DOHH2 (cell line): ENCODE measurements at regions not wholly inside any gene's neighbourhood (a gene's known extent, or its start where the extent isn't known, plus 50 kb on each side); places are given as distances from the start of the nearest gene placed in this dataset.

Source experiments
- H3F3A ChIP-seq: fragments of 200-600 bp; sonication (generic), shearing (Covaris generic); 2 replicates; pipeline ENCODE4 v1.6.0; 2016; ENCODE audit warnings: antibody characterized with exemption, mild to moderate bottlenecking; ENCODE audit not compliant: control insufficient read depth, insufficient read depth
- H3K27ac ChIP-seq: fragments of 200-600 bp; sonication (generic); 2 replicates; pipeline ENCODE4 v1.5.1; 2014; ENCODE audit warnings: low read depth, mild to moderate bottlenecking, low read length, moderate library complexity
- H3K27me3 ChIP-seq: fragments of 200-600 bp; sonication (generic); 2 replicates; pipeline ENCODE4 v1.6.1; 2014; ENCODE audit warnings: mild to moderate bottlenecking, low read length, mixed read lengths; ENCODE audit not compliant: control insufficient read depth
- H3K36me3 ChIP-seq: fragments of 200-600 bp; sonication (generic); 2 replicates; pipeline ENCODE4 v1.6.1; 2014; ENCODE audit warnings: mild to moderate bottlenecking, low read length, moderate library complexity, mixed read lengths; ENCODE audit not compliant: control insufficient read depth
- H3K4me1 ChIP-seq: fragments of 200-600 bp; sonication (generic); 2 replicates; pipeline ENCODE4 v1.6.1; 2014; ENCODE audit warnings: mild to moderate bottlenecking, low read length, mixed read lengths; ENCODE audit not compliant: control insufficient read depth
- H3K4me2 ChIP-seq: fragments of 200-600 bp; sonication (generic); 2 replicates; pipeline ENCODE4 v1.6.0; 2014; ENCODE audit warnings: mild to moderate bottlenecking, low read length, moderate library complexity
- H3K4me3 ChIP-seq: fragments of 200-600 bp; sonication (generic); 2 replicates; pipeline ENCODE4 v1.5.1; 2014; ENCODE audit warnings: mild to moderate bottlenecking, low read length, mixed read lengths
- H3K79me2 ChIP-seq: fragments of 200-600 bp; sonication (generic); 2 replicates; pipeline ENCODE4 v1.6.1; 2014; ENCODE audit warnings: mild to moderate bottlenecking, low read length, mixed read lengths; ENCODE audit not compliant: control insufficient read depth
- H3K9me2 ChIP-seq: fragments of 200-600 bp; sonication (generic); replicated peaks from 2 replicates; pipeline ENCODE4 v1.6.1; 2014; ENCODE audit warnings: mild to moderate bottlenecking, low read length, mixed read lengths; ENCODE audit not compliant: control insufficient read depth
- H3K9me3 ChIP-seq: fragments of 200-600 bp; sonication (generic); 2 replicates; pipeline ENCODE4 v1.6.1; 2014; ENCODE audit warnings: antibody characterized with exemption, low read length, mixed read lengths; ENCODE audit not compliant: control insufficient read depth, insufficient read depth
- H4K20me1 ChIP-seq: fragments of 200-600 bp; sonication (generic); 2 replicates; pipeline ENCODE4 v1.6.0; 2014; ENCODE audit warnings: low read depth, mild to moderate bottlenecking, antibody characterized with exemption, low read length, moderate library complexity; ENCODE audit not compliant: control insufficient read depth, insufficient read depth
- EZH2phosphoT487 ChIP-seq: fragments of 200-600 bp; sonication (generic); IDR thresholded peaks from 2 replicates; pipeline ENCODE4 v1.6.1; 2017; ENCODE audit warnings: borderline replicate concordance, mild to moderate bottlenecking, antibody characterized with exemption, low read length, moderate library complexity, mixed read lengths
- TF ChIP-seq, protein P1 (sequence below): fragments of 200-600 bp; sonication (generic); IDR thresholded peaks from one replicate; pipeline ENCODE4 v1.5.1; 2014; ENCODE audit warnings: antibody characterized with exemption, mild to moderate bottlenecking, low read depth, low read length; ENCODE audit not compliant: poor library complexity, severe bottlenecking

DNA sequence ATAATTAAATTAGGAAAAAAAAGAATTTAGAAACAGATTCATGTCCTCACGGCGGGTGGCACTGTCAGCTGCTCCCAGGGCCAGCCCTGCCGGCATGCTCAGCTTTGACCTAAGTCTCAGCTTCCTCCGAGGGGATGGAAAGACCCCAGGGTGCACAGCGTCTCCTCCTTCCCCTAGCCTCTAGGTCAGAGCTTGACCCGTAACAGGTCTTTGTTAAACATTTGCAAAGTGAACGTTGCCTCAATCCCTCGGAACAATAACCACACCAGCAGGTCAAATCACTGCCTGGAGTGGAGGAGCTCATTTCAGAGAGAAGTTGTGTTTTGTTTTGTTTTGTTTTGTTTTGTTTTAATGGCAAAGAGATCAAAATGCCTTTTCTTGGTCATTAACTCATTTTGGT lies 171.3 kb downstream of the TMEM18 start:
- no peak overlapping the region for H3K4me2 ChIP-seq
- no peaks in the 10 kb centered on the region for H4K20me1 ChIP-seq
- no peaks in the 10 kb centered on the region for H3K27me3 ChIP-seq
- TF ChIP-seq, protein P1, sequence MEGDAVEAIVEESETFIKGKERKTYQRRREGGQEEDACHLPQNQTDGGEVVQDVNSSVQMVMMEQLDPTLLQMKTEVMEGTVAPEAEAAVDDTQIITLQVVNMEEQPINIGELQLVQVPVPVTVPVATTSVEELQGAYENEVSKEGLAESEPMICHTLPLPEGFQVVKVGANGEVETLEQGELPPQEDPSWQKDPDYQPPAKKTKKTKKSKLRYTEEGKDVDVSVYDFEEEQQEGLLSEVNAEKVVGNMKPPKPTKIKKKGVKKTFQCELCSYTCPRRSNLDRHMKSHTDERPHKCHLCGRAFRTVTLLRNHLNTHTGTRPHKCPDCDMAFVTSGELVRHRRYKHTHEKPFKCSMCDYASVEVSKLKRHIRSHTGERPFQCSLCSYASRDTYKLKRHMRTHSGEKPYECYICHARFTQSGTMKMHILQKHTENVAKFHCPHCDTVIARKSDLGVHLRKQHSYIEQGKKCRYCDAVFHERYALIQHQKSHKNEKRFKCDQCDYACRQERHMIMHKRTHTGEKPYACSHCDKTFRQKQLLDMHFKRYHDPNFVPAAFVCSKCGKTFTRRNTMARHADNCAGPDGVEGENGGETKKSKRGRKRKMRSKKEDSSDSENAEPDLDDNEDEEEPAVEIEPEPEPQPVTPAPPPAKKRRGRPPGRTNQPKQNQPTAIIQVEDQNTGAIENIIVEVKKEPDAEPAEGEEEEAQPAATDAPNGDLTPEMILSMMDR: no peak
- TF ChIP-seq EZH2phosphoT487: no peak
- no peaks in the 10 kb centered on the region for H3K79me2 ChIP-seq
- no peaks in the 10 kb centered on the region for H3K9me2 ChIP-seq
- H3K4me1 ChIP-seq: no peaks in the 10 kb centered on the region
- H3K36me3 ChIP-seq: no peaks in the 10 kb centered on the region
- H3K9me3 ChIP-seq: peaks cover 6% of the 10 kb centered on the region; the same call in 1 of the 2 replicates
- no peaks in the 10 kb centered on the region for H3F3A ChIP-seq
- no peak overlapping the region for H3K4me3 ChIP-seq
- H3K27ac ChIP-seq: no peak overlapping the region

DNA sequence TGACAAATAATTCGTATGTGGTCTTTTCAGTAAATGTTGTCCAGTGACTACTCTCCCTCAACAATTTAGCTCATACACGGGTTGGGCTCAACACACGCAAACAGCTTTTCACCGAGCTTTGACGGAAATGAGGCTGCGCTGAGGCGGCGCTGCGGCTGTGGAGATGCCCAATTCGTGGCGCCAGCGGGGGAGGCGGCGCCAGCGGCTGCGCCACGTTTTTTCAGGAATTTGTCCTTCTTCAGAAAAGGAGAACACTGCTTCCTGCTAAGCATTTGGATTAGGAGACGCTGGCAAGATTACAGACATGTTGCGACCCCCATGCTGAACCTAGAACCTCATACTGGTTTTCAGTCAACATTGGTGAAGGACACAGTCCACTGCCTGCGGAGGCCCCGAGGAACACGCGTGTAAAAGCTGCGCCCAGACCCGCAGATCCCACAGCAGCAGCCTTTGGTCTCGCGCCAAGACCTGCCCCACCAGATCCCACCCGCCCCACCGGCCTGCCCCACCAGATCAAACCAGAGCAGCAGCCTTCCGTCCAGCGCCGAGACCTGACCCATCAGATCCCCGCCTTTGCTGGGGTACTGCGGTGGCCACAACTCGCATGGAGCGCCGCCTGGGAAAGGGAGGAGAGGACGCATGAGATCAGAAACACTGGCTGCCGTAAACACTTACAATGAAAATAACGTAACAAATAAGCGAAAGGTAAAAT lies 173.8 kb downstream of the TMEM18 start:
- Histone ChIP-seq H3K79me2 (no peaks in the 10 kb centered on the region), H3K4me1 (no peaks in the 10 kb centered on the region), H3K9me2 (no peaks in the 10 kb centered on the region), H3K27me3 (no peaks in the 10 kb centered on the region), H3K4me2 (no peak overlapping the region), H3F3A (no peaks in the 10 kb centered on the region), H3K9me3 (no peaks in the 10 kb centered on the region), H4K20me1 (no peaks in the 10 kb centered on the region), H3K27ac (no peak overlapping the region), H3K36me3 (no peaks in the 10 kb centered on the region), H3K4me3 (no peak overlapping the region)
- TF ChIP-seq, protein P1: no peak
- TF ChIP-seq EZH2phosphoT487: no peak

DNA sequence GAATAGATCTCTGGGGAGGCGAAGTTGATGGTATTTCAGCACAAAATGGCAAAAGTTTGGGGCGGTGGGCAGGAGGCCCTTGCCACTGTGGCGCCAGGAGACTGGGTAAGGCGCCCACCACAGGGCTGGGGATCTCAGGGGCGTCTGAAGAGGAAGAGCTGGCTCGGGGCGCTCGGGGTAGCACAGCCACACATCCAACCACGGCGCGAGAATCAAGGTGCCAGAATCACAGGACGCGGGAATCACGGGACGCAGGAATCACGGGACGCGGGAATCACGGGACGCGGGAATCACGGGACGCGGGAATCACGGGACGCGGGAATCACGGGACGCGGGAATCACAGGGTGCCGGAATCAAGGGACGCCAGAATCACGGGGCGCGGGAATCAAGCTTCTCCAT lies 174.4 kb downstream of the TMEM18 start:
- H3K27me3 ChIP-seq: no peaks in the 10 kb centered on the region
- no peaks in the 10 kb centered on the region for H3F3A ChIP-seq
- H3K4me1 ChIP-seq: no peaks in the 10 kb centered on the region
- no peaks in the 10 kb centered on the region for H4K20me1 ChIP-seq
- H3K9me2 ChIP-seq: no peaks in the 10 kb centered on the region
- H3K27ac ChIP-seq: no peak overlapping the region
- H3K36me3 ChIP-seq: no peaks in the 10 kb centered on the region
- no peaks in the 10 kb centered on the region for H3K79me2 ChIP-seq
- H3K4me2 ChIP-seq: no peak overlapping the region
- no peak overlapping the region for H3K4me3 ChIP-seq
- no peaks in the 10 kb centered on the region for H3K9me3 ChIP-seq
- TF ChIP-seq EZH2phosphoT487: no peak

DNA sequence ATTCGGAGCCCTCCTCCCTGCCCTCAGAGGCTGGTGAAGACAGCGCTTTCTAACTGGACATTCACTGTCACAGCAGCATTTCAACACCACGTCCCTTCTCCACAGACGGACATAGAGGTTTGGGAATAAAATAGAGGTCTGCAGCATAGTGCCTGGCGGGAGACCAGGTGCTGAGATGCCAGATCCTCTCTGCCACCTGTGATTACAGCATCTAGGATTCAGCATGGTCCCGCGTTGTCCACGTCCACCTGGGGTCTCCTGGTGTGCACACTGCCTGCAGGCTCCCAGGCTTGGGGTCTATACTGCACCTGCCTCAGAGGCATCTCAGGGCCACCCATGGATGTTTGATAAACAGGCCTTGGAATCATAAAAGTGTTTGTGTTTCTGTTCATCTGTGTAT lies 175.5 kb downstream of the TMEM18 start:
- no peaks in the 10 kb centered on the region for H3K79me2 ChIP-seq
- no peaks in the 10 kb centered on the region for H3K9me2 ChIP-seq
- no peak overlapping the region for H3K4me2 ChIP-seq
- no peak overlapping the region for H3K27ac ChIP-seq
- H3K9me3 ChIP-seq: no peaks in the 10 kb centered on the region
- no peaks in the 10 kb centered on the region for H3K27me3 ChIP-seq
- H3K4me3 ChIP-seq: no peak overlapping the region
- no peaks in the 10 kb centered on the region for H3K4me1 ChIP-seq
- no peaks in the 10 kb centered on the region for H4K20me1 ChIP-seq
- TF ChIP-seq, protein P1: no peak
- TF ChIP-seq EZH2phosphoT487: no peak
- H3F3A ChIP-seq: no peaks in the 10 kb centered on the region
- no peaks in the 10 kb centered on the region for H3K36me3 ChIP-seq
